GM23338 (cell line): ENCODE measurements at regions not wholly inside any gene's neighbourhood (a gene's known extent, or its start where the extent isn't known, plus 50 kb on each side); places are given as distances from the start of the nearest gene placed in this dataset.

Source experiments
- EZH2 ChIP-seq: fragments of 200-600 bp; sonication (generic); IDR thresholded peaks from one replicate; pipeline ENCODE4 v1.8.0; 2017; ENCODE audit warnings: antibody characterized with exemption, mild to moderate bottlenecking, low read depth; ENCODE audit not compliant: unreplicated experiment
- EZH2phosphoT487 ChIP-seq: fragments of 200-600 bp; sonication (generic); IDR thresholded peaks from one replicate; pipeline ENCODE4 v1.8.1; 2018; ENCODE audit warnings: antibody characterized with exemption; ENCODE audit not compliant: unreplicated experiment
- TF ChIP-seq, protein P1 (sequence below), 2 experiments: fragments of 200-600 bp in 1 of 2; sonication (generic) in 1 of 2; conservative IDR thresholded peaks; 2 replicates each; pipeline versions ENCODE4 v1.5.1 to v1.6.1; 2016 to 2017; ENCODE audit warnings: antibody characterized with exemption in 2 of 2, low read depth in 2 of 2, mild to moderate bottlenecking in 2 of 2, moderate library complexity in 1 of 2

DNA sequence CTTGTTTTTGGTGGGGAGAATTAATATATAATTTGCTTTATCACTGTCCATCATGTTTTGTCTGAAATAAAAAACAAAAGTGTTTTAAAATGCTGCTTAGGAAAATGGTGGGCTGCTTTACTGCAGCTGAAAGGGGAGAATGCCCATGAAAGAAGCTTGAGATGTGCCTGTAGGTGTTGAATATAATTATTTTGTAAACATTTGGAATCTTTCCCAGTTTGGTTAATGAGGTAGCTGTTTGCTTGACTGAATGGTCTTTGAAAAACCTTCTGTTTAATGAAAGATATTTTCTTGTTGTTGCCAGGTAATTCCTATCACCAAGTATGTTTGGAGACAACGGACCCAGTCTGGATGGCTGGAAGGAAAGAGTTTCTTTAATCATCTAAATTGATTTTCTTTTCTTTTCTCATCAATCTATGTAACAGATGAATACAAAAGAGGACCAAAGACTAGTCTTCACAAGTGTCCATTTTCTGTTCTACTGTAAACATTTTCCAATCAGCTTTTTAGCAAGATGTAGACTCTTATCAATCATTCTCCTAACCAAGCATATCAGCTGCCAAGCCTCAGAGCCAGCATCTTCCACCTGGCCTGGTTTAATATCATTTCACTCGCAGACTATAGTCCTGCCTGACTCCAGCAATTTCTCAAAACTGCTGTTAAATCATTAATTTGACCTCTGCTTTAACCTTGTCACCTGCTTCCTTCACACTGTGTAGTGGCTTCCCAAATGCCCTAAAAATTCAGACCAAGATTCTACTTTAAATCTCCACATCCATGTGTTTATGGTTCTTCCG, 441.2 kb upstream of the CHD1 start:
- TF ChIP-seq, protein P1, sequence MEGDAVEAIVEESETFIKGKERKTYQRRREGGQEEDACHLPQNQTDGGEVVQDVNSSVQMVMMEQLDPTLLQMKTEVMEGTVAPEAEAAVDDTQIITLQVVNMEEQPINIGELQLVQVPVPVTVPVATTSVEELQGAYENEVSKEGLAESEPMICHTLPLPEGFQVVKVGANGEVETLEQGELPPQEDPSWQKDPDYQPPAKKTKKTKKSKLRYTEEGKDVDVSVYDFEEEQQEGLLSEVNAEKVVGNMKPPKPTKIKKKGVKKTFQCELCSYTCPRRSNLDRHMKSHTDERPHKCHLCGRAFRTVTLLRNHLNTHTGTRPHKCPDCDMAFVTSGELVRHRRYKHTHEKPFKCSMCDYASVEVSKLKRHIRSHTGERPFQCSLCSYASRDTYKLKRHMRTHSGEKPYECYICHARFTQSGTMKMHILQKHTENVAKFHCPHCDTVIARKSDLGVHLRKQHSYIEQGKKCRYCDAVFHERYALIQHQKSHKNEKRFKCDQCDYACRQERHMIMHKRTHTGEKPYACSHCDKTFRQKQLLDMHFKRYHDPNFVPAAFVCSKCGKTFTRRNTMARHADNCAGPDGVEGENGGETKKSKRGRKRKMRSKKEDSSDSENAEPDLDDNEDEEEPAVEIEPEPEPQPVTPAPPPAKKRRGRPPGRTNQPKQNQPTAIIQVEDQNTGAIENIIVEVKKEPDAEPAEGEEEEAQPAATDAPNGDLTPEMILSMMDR (conservative IDR thresholded peaks at IDR 0.05; ENCODE audit: low read depth in 2 of 2): no peak
- TF ChIP-seq EZH2phosphoT487 (no peak), EZH2 (no peak)
